Natural killer cell treated with Interleukin-12 subunit alpha and Interleukin-12 subunit beta and Interleukin-15 and Interleukin-18, amount 100 ng/mL, for 72 hours (primary cell): ENCODE measurements at regions not wholly inside any gene's neighbourhood (a gene's known extent, or its start where the extent isn't known, plus 50 kb on each side); places are given as distances from the start of the nearest gene placed in this dataset.
A peak's percentile ranks its signal among the peaks of the same experiment; 100 is the strongest.

Experiments used
- ATAC-seq, 2 donors: fragments of 150-1000 bp; cut with Tn5 transposase in 1 of 2; sonication (Bioruptor Pico), chemical (Tn5 transposase) in 1 of 2; 2 replicates each; pipeline ENCODE4 v1.10.0; 2021
- DNase-seq: peaks from one replicate; pipeline ENCODE4 v3.0.0; 2022; ENCODE audit warnings: low spot score
- H3K27ac Mint-ChIP-seq, 2 donors: 1 replicate in 1 of 2; 2 replicates in 1 of 2; pipeline ENCODE4 v1.8.0; 2022; ENCODE audit warnings: mixed read lengths in 2 of 2, mild to moderate bottlenecking in 1 of 2, moderate library complexity in 1 of 2
- H3K27me3 Mint-ChIP-seq, 2 donors: 1 replicate in 1 of 2; 2 replicates in 1 of 2; pipeline ENCODE4 v1.8.0; 2022; ENCODE audit warnings: mixed read lengths in 2 of 2
- H3K36me3 Mint-ChIP-seq: one replicate; pipeline ENCODE4 v1.8.0; 2022; ENCODE audit warnings: mixed read lengths
- H3K4me1 Mint-ChIP-seq, 2 donors: 1 replicate in 1 of 2; 2 replicates in 1 of 2; pipeline ENCODE4 v1.8.0; 2022; ENCODE audit warnings: low read depth in 2 of 2, mixed read lengths in 2 of 2, mild to moderate bottlenecking in 1 of 2
- H3K4me3 Mint-ChIP-seq: one replicate; pipeline ENCODE4 v1.8.0; 2022; ENCODE audit warnings: mixed read lengths
- H3K9me3 Mint-ChIP-seq: 2 replicates; pipeline ENCODE4 v1.8.0; 2022; ENCODE audit warnings: mixed read lengths

DNA sequence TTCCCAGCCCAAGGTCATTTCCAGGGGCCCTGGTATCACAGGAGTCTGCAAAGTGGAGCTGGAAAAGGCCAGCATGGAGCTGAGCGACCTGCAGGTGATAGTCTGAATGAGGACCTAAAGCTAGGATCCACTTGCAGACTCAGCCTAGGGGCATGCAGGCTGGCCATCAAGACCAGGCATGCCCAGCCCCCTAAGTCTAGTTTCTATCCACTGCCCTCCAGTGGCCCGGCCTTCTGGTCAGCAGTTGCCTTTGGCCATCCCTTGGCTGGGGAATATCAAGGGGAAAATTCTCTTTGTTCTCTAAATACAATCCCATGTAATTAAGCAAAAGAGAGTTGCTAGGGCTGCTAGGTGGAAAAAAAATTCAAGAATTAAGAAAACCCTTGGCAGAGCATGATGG, 96.3 kb upstream of the LHX5 start:
- Mint-ChIP-seq H3K4me3 (no peak overlapping the region), H3K27me3 (peaks cover 8 to 13% of the 10 kb centered on the region in 2 donors), H3K4me1 (no peaks in the 10 kb centered on the region), H3K9me3 (no peaks in the 10 kb centered on the region), H3K27ac (no peak overlapping the region), H3K36me3 (no peaks in the 10 kb centered on the region)
- ATAC-seq (no peak), DNase-seq (no peak)

- DNase-seq (no peak), ATAC-seq (no peak)
- Mint-ChIP-seq H3K4me3 (no peak overlapping the region), H3K27ac (no peak overlapping the region), H3K36me3 (no peaks in the 10 kb centered on the region), H3K4me1 (no peaks in the 10 kb centered on the region), H3K9me3 (no peaks in the 10 kb centered on the region), H3K27me3 (peaks cover 10 to 16% of the 10 kb centered on the region in 2 donors)
Measured at GRCh38 chr12:113565368-113565767, 93.7 kb upstream of the LHX5 start.

GRCh38 chr12:113561068-113561780, 89.6 kb upstream of the LHX5 start:
- no peak for ATAC-seq
- H3K27me3 Mint-ChIP-seq, result peaks cover 17 to 26% of the 10 kb centered on the region in 2 donors
- DNase-seq, result no peak
- no peaks in the 10 kb centered on the region for H3K9me3 Mint-ChIP-seq
- H3K4me1 Mint-ChIP-seq, result no peaks in the 10 kb centered on the region
- no peak overlapping the region for H3K27ac Mint-ChIP-seq
- no peaks in the 10 kb centered on the region for H3K36me3 Mint-ChIP-seq
- no peak overlapping the region for H3K4me3 Mint-ChIP-seq

- H3K4me1 Mint-ChIP-seq, result no peaks in the 10 kb centered on the region
- DNase-seq (no peak), ATAC-seq (no peak)
- H3K4me3 Mint-ChIP-seq, result no peak overlapping the region
- no peaks in the 10 kb centered on the region for H3K9me3 Mint-ChIP-seq
- H3K36me3 Mint-ChIP-seq, result no peaks in the 10 kb centered on the region
- H3K27ac Mint-ChIP-seq, result no peak overlapping the region
- H3K27me3 Mint-ChIP-seq, result peaks cover 17 to 18% of the 10 kb centered on the region in 2 donors
Measured at GRCh38 chr12:113559466-113559865, 87.8 kb upstream of the LHX5 start.

DNA sequence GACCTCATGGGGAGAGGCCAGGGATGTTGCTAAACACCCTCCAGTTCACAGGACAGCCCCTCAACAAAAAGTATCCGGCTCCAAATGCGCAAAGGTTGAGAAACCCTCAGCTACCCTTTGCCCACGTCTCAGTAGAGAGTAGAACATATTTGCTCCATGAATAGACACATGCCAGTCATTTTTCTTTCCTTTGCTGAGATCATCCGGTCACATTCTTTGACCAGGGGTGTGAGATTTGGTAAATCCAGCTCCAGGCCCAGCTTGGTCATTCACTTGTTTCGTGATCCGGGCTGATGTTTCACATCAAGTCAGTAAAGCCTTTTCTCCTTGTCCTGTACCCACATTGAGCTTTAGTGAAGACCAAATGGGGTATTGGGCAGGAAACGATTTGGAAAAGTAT, 83.6 kb upstream of the LHX5 start:
- Mint-ChIP-seq H3K9me3 (no peaks in the 10 kb centered on the region), H3K27me3 (peaks cover 14 to 18% of the 10 kb centered on the region in 2 donors), H3K4me1 (no peaks in the 10 kb centered on the region)

GRCh38 chr12:113552760-113553159, 81.1 kb upstream of the LHX5 start:
- Mint-ChIP-seq H3K36me3 (no peaks in the 10 kb centered on the region), H3K27me3 (peaks cover 6 to 28% of the 10 kb centered on the region in 2 donors), H3K9me3 (no peaks in the 10 kb centered on the region), H3K4me1 (no peaks in the 10 kb centered on the region), H3K27ac (no peak overlapping the region), H3K4me3 (no peak overlapping the region)
- ATAC-seq, result no peak
- DNase-seq, result no peak

More for the DNA sequence above, 83.6 kb upstream of the LHX5 start:
- no peak overlapping the region for H3K4me3 Mint-ChIP-seq
- ATAC-seq (no peak), DNase-seq (no peak)
- H3K27ac Mint-ChIP-seq, result no peak overlapping the region
- no peaks in the 10 kb centered on the region for H3K36me3 Mint-ChIP-seq

DNA sequence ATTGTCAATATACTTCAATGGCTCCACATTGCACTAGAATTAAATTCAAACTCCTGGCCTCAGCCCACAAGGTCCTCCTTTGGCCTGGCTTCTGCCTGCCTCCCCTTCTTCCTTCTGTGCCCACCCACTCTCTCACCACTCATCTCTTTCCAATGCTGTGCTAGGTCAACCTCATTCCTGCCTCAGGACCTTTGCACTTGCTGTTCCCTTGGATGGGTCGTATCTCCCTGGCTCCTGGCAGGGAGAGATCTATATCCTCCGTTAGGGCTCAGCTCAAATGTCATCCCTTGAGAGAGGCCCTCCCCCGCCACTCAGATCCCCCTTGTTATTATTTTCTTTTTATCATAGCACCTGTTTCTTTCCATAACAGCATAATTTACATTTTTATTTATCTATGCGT, 79.9 kb upstream of the LHX5 start:
- DNase-seq (no peak), ATAC-seq (no peak)
- Mint-ChIP-seq H3K27me3 (peaks cover 12 to 35% of the 10 kb centered on the region in 2 donors), H3K36me3 (no peaks in the 10 kb centered on the region), H3K4me3 (no peak overlapping the region), H3K9me3 (no peaks in the 10 kb centered on the region), H3K4me1 (no peaks in the 10 kb centered on the region), H3K27ac (no peak overlapping the region)

- no peak overlapping the region for H3K4me3 Mint-ChIP-seq
- no peak for ATAC-seq
- H3K9me3 Mint-ChIP-seq, result no peaks in the 10 kb centered on the region
Measured at GRCh38 chr12:113548467-113548866, 76.8 kb upstream of the LHX5 start.

GRCh38 chr12:113546916-113547863, 75.5 kb upstream of the LHX5 start:
- Mint-ChIP-seq H3K27ac (no peak overlapping the region), H3K4me3 (no peak overlapping the region), H3K27me3 (peaks cover 13 to 43% of the 10 kb centered on the region in 2 donors), H3K4me1 (no peaks in the 10 kb centered on the region), H3K36me3 (no peaks in the 10 kb centered on the region), H3K9me3 (no peaks in the 10 kb centered on the region)
- ATAC-seq (peak in 1 of 2 donors; percentile 28), DNase-seq (no peak)

More at GRCh38 chr12:113548467-113548866, 76.8 kb upstream of the LHX5 start:
- H3K4me1 Mint-ChIP-seq, result no peaks in the 10 kb centered on the region
- no peaks in the 10 kb centered on the region for H3K36me3 Mint-ChIP-seq
- H3K27ac Mint-ChIP-seq, result no peak overlapping the region
- DNase-seq, result no peak
- peaks cover 12 to 43% of the 10 kb centered on the region in 2 donors for H3K27me3 Mint-ChIP-seq

- Mint-ChIP-seq H3K27me3 (peaks cover 0 to 12% of the 10 kb centered on the region in 2 donors), H3K36me3 (no peaks in the 10 kb centered on the region), H3K27ac (no peak overlapping the region), H3K9me3 (peaks cover 12% of the 10 kb centered on the region), H3K4me3 (no peak overlapping the region), H3K4me1 (no peaks in the 10 kb centered on the region)
- ATAC-seq (no peak), DNase-seq (no peak)
Measured at GRCh38 chr12:113537751-113538087, 66.0 kb upstream of the LHX5 start.

- ATAC-seq, result no peak
- peaks cover 0 to 9% of the 10 kb centered on the region in 2 donors for H3K27me3 Mint-ChIP-seq
- no peaks in the 10 kb centered on the region for H3K4me1 Mint-ChIP-seq
- H3K36me3 Mint-ChIP-seq, result no peaks in the 10 kb centered on the region
- no peak overlapping the region for H3K27ac Mint-ChIP-seq
- no peak overlapping the region for H3K4me3 Mint-ChIP-seq
- peaks cover 12% of the 10 kb centered on the region for H3K9me3 Mint-ChIP-seq
- DNase-seq, result no peak
Measured at GRCh38 chr12:113537046-113537750, 65.5 kb upstream of the LHX5 start.

- DNase-seq (no peak), ATAC-seq (no peak)
- Mint-ChIP-seq H3K27ac (no peak overlapping the region), H3K27me3 (peaks cover 0 to 9% of the 10 kb centered on the region in 2 donors), H3K4me1 (no peaks in the 10 kb centered on the region), H3K9me3 (peaks cover 12% of the 10 kb centered on the region), H3K36me3 (no peaks in the 10 kb centered on the region), H3K4me3 (no peak overlapping the region)
Measured at GRCh38 chr12:113535100-113535499, 63.4 kb upstream of the LHX5 start.

DNA sequence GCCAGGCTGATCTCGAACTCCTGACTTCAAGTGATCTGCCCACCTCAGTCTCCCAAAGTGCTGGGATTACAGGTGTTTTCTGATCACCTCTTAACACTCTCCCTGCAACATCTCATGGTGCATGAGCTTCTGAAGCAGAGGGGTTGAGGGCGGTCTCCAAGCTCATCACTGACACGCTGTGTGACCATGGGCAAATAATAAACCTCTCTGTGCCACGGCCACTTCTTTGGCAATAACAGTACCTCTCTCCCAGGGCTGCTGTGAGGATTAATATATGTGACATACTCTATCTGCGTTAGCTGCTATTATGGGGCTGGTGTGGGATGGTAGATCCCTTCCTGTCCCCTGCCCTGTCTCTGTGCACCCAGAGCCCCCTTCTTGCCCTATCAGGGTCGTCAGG, 62.9 kb upstream of the LHX5 start:
- H3K4me3 Mint-ChIP-seq, result no peak overlapping the region
- H3K36me3 Mint-ChIP-seq, result no peaks in the 10 kb centered on the region
- H3K4me1 Mint-ChIP-seq, result no peaks in the 10 kb centered on the region
- no peak for ATAC-seq
- peaks cover 12% of the 10 kb centered on the region for H3K9me3 Mint-ChIP-seq
- peaks cover under 1 to 9% of the 10 kb centered on the region in 2 donors for H3K27me3 Mint-ChIP-seq
- H3K27ac Mint-ChIP-seq, result no peak overlapping the region
- no peak for DNase-seq
